AG08395 (cell line): ENCODE measurements at regions not wholly inside any gene's neighbourhood (a gene's known extent, or its start where the extent isn't known, plus 50 kb on each side); places are given as distances from the start of the nearest gene placed in this dataset.
"Not testable (repeated sequence)": the region's sequence is repeated elsewhere in the genome, so short reads cannot be mapped to it uniquely, and the experiment has no call there.

Experiments used
- DNase-seq: peaks from one replicate; pipeline ENCODE4 v3.0.0; 2012; ENCODE audit warnings: mixed read lengths, low spot score

DNA sequence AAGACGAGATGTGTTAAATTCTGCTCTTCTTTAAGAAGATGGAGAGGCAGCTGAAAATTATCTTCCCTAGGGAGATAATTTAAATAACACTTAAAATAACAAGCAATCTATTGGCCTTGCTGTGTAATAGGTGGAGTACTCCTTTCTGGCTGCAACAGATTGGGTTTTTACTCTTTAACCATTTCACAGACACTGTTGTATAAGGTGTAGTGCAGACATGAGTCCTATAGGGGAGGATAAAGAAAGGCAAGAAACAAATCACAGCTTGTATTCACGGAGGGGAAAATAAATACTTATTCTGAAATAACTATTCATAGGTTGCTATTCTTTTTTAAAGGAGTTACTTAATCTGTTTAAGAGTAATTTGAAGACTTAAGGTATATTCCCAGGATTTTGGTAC lies 252.0 kb downstream of the ZPLD1 start:
- no peak for DNase-seq

DNA sequence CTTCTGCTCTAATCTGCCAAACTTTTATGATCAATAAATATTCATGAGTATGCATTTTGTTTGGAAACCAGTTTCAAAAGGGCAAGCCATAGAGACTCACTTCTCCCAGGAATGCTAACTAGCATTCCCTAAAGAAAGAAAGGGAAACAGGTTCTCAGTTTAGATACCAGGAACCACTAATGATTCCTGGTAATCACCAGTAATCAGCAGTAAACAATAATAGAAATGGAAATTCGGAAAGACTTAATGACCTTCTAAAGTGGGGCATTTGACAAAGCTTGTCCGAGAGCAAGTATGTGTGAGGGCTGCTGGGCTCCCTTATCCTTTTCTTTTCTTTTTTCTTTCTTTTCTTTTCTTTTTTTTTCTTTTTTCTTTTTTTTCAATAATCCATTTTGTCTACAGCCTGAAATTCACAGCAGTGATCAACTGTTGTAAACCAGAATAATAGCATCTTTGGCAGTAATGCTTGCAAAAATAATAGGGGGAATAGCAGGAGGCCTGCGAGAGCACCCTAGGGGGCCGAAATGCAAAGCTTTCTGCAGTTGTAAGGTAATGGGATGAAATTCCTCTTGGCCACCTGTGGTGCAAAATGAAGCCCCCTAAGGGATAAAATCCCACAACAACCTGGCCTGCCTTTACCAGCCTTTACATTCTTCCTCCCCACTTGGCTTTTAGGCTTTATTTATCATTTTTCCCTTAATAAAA lies 253.2 kb downstream of the ZPLD1 start:
- DNase-seq: no peak

DNA sequence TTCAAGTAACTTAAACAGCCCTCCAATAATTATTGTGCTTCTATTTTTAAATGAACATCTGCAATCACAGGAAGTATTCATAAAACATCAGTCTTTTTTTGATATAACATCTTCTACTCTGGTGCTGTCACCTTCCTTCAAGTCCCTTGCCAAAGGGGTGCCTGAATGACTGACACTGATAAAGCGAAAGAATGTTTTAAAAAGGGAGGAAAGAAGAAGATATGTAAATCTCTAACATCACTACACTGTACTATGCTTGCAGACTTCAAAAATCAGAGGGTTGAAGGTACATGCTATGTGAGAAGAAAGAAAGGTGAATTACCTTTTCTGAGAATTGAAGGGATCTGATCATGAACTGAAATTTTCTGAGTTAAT lies 253.7 kb downstream of the ZPLD1 start:
- DNase-seq: no peak

DNA sequence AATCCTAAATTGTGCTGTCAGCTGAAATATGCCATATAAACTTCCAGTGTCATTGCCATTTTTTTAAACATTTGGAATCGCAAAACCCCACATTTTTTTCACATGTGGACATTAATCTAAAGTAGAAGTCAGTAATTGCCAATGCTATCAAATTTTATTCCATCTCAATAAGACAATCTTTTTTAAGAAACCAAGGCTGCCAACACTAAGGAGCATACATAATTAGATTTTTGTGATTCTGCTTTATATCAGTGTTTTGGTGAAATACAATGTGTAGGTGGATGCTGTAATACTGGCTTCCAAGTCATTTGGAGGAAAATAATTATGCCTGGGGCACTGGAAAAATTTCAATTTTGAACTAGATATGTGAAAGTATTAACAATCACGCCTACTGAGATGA lies 256.7 kb downstream of the ZPLD1 start:
- no peak for DNase-seq

DNA sequence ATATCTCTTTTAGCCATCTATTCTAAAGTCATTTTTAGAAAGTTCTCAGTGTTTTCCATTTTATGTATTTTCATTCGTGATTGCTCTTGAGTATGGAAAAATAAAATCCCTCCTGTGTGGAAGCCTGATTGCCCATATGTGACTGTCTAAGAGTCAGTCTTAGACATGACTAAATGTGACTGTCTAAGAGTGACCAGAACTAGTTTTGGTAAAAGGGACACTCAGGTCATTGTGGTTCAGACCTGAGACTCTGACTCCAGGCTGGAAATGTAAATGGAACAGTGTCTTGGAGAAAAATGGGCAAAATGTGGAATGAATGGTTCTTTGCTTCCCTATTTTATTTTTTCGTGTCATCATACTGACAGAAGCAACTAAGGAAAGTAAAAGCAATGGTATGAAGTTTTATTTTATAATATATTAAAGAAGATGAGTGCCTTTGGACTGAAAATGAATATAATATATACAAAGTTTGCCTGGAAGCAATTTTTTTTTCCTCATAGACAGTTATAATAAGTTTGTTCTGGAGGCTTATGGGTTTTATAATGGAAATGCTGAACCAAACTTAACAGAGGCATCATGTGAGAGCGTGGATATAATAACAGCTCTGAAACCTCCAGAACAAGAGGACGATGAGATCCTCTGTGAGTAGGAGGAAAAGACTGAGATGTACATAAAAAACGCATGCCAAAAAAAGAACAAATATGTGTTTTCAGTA lies 264.4 kb downstream of the ZPLD1 start:
- no peak for DNase-seq

DNA sequence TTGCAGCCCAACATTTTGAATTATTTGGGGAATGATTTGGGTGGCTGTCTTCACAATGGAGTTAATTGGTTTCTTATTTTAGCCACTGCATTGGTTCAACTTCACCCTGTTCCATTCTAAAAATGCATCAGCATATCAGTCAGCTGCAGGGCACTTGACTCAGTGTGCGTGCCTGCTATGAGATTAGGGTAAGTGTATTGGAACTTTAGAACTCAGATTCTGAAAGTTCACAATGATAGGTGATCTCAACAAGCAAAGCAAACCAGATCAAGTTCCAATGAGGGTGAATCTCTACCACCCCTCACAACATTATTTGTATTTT lies 265.0 kb downstream of the ZPLD1 start:
- DNase-seq: no peak

DNA sequence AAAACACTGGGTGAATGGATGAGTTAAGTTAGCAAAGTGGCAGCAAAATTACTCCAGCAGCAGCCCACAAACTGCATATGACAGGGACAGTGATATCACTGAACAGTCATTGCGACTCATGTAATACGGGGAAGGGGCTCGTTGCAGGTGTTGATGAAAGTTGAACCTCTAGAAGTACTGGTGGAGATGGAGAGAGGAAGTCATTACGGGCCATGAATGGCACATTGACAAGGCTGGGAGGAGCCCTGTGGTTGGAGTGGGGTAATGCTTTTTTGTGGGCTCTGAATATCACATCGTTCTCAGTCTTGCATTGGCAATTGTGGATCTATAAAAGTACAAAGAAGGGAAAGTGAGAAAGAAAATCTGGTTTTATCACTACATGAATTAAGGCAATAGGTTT lies 278.1 kb downstream of the ZPLD1 start:
- DNase-seq: no peak

DNA sequence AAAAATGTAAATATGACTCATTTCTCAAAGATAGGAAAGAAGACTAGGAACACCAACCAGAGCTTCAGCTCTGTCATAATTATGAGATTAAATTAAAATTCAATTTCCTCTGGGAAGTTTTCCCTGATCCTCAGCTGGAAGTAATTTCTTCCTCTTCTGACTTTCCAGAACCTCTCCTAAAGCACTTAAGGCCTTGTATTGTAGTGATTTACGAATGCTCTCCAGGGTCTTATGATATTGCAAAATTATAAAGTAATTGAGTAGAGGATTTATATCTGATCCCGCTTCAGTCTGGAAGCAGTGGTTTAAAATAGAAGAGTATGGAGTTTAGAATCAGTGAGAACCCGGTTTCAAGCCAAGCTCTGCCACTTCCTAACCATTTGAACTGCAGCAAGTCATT lies 279.8 kb downstream of the ZPLD1 start:
- no peak for DNase-seq

DNA sequence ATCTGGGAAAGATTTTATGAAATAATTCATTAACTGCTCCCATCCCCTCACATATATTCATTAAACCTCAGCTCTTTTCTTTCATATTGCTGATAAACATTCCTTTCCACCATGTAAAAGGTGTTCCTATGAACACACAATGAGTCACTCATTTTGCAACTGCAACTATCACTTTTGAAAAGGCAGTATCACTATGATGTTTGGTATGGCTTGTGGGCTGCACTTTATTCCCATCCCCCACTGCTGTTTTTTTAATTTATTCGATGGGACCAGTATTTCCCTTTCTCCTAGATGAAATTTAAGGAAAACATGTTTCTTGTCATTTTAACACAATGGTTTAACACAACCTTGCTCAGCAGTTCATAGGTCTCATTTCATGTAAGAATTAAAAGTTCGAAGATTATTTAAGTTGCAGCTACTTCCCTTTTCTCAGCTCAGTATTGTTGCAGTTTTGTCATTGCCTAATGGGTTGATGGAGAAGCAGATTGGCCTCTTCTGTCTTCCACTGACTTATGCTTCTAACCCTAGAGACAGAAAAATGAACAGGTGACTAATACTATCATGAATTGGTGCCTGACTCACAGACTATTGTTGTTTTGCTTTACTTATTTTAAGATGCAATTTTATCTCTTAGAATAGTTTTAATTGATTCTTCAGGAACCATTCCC lies 280.3 kb downstream of the ZPLD1 start:
- DNase-seq: peak; percentile 7

DNA sequence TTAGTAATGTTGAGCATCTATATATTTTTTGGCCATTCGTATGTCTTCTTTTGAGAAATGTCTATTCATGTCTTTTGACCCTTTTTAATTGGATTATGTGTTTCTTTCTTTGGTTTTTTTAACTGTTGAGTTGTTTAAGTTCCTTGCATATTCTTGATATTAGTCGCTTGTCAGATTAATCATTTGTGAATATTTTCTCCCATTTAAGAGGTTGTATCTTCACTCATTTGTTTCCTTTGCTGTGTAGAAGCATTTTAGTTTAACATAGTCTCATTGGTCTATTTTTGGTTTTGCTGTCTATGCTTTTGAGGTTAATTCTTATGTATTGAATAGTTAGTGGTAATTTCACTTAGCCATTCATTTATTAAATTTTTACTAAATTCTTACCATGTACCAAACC lies 283.8 kb downstream of the ZPLD1 start:
- no peak for DNase-seq

DNA sequence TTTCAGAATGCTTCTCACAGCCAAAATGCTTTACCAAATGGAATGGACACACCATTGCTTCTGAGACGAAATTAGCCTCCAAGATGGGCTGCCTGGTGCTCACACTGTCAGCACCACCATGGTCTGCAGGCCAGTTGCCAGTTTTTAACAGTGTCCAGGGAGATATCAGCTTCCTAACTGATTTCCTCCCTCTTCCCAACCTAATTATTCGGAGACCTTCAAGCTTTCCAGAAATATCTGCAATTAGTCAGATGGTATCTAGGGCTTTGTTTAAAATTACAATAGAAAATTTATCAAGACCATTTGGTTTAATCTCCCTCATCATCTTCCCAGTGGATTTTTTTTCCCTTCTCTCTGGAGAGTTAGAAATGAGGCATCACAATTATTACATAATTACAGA lies 287.5 kb downstream of the ZPLD1 start:
- DNase-seq: no peak

DNA sequence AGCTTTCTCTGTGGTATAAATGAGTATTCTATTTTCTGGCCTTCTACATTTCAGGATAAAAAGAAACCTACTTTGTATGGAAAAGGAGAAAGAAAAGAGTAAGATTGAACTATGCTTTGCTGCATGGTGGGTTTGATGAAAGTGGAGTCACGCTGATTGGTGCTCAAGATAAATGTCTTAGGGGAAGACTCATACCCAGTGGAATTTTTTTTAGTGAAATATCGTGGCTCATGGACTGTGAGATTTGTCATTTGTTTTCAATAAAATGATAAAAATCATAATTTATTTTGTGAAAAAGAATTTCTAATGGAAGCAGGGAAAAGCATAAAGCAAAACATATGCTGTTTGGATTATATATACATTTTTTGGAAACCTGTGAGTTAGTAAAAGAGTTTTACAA lies 292.5 kb downstream of the ZPLD1 start:
- DNase-seq: no peak

DNA sequence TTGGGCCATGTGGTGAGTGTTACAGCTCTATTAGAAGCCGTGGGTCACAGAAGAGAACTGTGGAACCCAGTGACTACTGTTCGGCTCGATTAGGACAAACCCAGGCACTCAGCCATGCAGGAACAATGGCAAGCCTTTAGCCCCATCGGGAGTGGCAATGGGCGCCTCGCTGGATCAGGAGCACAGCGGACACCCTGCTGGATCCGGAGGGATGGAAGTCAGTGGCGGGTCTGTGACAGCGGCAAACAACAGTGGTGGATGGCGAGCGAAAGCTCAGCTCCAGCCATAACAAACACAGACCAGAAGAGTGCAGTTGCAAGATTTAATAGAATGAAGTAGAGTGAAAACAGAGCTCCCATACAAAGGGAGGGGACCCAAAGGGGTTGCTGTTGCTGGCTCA lies 297.8 kb downstream of the ZPLD1 start:
- DNase-seq: not testable (repeated sequence)

DNA sequence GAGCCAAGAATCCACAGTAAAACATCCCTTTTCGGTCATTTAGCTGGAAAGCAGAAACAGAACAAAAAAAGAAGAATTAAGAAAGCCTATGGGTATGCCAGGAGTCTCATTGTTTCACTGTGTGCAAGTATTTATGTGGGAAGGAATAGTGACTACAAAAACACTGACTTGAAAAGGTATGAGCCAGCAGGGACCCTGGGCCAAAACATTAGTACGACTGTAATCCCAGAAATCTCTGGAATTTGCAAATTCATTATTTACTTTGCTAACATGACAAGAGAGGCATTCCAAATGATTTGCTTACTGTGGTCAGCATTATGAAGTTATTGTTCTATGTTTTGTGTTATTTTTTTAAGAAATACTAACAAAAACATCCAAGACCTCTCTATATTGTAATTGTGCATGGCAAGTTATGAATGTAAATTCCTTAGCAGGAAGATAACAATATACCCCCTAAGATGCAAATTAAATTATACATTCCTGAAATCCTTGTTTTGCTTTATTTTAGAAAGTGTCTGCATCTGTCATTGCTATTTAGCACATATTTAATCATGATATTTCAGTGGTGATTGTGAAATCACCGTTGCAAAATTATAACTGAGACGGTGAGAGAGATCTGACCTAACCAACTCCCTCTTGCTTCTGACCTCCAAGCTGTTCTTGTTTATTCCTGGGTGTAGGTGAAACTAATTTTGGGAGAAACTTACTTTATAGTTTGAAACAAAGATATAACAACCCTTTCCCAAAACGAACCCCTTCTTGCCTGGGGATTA lies 299.2 kb downstream of the ZPLD1 start:
- DNase-seq: peak; percentile 43

DNA sequence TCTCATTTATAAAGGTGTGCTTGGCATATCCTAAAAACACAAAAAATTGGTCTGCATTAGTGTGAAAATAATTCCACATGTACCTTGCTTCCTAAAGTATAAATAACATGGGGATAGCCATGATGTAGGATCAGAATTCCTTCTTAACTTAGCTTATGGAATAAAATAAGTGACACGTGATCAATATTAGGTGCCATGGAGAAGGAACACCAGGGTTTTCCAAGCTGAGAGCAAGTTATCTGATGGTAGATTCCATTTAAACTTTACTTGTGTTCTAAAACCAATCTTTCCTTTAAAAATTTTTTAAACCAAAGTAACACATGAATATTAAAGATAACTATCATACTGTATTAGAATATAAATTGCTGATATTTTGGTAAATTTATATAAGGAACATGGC lies 300.5 kb downstream of the ZPLD1 start:
- DNase-seq: no peak

DNA sequence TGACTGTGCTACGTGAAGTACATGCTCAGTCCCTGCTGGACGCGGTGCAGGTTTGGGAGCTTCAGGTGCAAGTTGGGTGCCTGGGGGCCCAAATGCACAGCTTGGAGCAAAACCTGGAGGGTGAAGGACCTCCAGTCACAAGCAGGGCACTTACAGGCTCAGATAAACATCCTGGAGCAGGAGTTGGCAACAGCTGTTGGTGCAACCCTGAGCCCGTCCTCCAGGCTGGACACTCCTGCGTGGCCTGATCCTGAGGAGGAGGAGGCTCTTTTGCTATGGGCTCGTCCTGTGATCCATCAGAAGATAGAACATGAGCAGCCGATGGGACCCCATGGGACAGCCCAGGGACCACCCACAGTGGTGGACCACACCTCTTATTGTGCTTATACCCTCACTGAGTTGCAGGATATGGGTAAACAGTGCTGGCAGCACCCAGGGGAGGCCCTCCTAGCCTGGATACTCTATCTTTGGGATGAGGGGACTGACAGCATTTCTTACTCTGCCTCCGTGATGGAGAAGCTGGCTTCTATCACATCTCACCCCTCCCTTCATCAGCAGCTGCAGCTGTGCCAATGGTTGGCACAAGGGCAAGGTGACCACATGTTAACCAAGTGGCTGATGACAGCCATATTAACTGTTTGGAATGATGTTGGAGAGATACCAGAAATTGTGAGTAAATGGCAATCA lies 301.6 kb downstream of the ZPLD1 start:
- DNase-seq: no peak

DNA sequence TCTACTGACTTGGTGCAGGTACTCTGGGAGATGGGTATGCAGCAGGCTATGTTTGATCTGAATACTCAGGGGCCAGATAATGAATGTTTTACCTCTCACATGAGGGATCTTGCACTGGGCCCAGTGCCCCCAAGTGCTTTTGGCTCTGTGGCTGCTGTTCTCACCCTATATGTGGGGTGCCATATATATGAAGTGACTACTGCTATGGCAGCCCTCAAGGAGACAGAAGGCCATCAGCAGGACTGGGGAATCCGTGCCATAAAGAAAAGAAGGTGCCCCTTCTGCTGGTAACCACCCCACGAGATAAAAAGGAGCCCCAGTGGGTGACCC lies 302.1 kb downstream of the ZPLD1 start:
- no peak for DNase-seq

DNA sequence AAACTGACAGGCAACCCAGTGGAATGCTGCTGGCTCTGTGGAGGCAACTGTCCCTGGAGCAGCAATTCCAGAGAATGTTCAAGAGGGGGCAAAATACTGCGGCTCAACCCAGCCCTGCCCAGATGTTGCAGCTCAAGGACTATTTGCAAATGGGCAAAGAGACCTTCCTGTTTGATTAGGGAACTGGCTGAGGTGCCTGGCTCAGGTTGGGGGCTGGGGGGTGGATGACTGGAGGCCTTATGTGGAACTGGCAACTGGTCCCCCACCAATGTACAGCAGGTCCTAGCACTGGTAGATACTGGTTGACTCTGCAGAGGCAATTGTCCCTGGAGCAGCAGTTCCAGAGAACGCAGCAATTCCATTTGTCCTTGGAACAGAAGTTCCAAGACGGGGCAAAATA lies 302.5 kb downstream of the ZPLD1 start:
- no peak for DNase-seq

DNA sequence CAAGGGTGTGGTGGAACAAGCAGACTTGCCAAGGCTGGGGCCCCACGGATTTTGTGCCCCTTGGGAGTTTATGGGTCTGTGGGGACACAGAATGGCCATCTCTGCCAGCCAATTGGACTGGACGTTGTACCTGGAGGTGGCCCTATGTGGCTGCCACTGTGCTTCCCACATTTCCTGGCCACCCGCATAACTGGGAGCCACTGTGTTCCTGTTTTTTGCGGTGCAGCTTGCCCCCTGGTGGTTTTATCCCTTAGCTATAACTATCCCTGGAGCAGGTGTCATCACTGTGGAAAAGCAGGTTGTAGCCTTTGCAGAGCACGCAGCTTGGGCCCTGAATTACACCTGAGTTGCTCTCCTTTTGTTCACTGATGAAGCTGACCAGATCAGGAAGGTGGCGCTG lies 306.3 kb downstream of the ZPLD1 start:
- DNase-seq: no peak

DNA sequence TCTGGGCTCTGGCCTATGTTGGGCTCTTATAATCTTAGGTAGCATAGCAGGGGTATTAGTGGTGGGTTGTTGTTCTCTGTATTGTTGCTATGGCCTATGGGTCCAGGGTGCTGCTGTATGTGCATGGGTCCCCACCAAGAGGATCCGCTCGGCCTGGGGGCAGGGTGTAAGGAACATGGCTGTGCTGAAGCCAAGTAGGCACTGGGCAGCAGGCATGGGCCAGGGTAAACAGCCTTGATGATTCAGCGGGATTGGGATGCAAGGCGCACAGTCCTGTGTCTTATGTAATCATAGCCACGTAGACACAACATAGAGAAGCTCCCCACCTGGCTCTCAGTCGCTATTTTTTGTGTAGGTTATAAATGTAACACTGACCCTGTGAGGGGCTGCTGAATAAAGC lies 306.9 kb downstream of the ZPLD1 start:
- no peak for DNase-seq

DNA sequence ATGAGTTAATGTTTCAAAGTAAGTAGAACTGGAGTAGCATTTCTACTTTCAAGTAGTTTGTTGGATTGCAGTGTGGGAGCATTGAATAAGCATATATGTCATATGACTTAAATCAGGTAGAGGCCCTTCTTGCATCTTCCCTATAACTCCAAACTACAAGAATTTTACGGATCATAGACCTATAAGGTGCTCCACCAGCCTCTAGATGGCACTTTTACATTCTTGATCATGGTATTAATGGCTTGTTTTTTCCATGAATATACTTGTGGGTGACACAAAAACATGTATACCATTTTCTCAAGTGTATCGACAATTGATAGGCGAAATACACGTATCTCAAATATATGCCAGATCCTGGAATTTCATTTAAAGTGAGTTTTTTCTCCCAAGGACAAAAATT lies 311.1 kb downstream of the ZPLD1 start:
- peak; percentile 9 for DNase-seq

DNA sequence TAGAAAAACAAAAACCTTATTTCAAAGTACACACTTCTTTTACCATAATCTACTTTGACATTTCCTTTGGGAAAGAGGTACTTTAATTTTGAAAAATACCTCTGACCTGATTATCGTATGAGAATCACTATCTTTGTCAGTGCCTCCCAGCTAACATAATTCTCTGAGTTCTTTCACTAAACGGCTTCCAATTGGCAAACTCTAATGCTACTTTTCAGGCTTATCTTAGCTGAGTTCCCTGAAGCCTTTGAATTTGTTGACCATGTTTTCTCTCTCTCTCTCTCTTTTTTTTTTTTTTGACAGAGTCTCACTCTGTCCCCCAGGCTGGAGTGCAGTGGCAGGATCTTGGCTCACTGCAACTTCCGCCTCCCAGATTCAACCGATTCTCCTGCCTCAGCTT lies 312.8 kb downstream of the ZPLD1 start:
- no peak for DNase-seq

DNA sequence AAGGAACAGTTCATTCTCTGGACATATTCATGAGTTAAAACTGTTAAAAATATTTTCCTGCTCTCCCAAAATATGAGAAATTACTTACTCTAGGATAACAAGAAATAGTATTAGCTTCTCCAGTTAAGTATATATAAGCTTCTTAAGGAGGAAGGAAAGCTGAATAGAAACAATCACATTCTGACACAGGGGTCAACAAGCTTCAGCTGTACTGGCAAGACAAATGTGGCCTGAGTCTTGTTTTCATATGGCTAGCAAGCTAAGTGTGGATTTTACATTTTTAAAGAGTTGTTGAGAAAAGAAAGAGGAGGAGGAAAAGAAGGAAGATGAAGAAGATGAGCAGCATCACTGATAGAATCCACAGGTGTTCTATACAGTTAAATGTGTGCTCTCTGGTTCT lies 313.8 kb downstream of the ZPLD1 start:
- no peak for DNase-seq
